Uterus (tissue), 3 donors: ENCODE measurements at regions not wholly inside any gene's neighbourhood (a gene's known extent, or its start where the extent isn't known, plus 50 kb on each side); places are given as distances from the start of the nearest gene placed in this dataset.

Source experiments
- DNase-seq, 2 donors: peaks; one replicate each; pipeline ENCODE4 v3.0.0-alpha.2; 2019 to 2020
- H3K27ac ChIP-seq, 2 donors: fragments of 200-600 bp; sonication (generic); 1 replicate in 1 of 2; 2 replicates in 1 of 2; pipeline ENCODE4 v1.5.1; 2016 to 2018
- H3K27me3 ChIP-seq, 2 donors: fragments of 200-600 bp; sonication (generic); one replicate each; pipeline ENCODE4 v1.5.1; 2018 to 2019; ENCODE audit warnings: control low read depth in 1 of 2
- H3K36me3 ChIP-seq, 2 donors: fragments of 200-600 bp; sonication (generic); one replicate each; pipeline ENCODE4 v1.5.1; 2019; ENCODE audit warnings: control low read depth in 1 of 2
- H3K4me1 ChIP-seq, 2 donors: fragments of 200-600 bp; sonication (generic); one replicate each; pipeline ENCODE4 v1.5.1; 2018 to 2019; ENCODE audit warnings: control low read depth in 1 of 2
- H3K4me3 ChIP-seq, 2 donors: fragments of 200-600 bp; sonication (generic); 1 replicate in 1 of 2; 2 replicates in 1 of 2; pipeline ENCODE4 v1.5.1; 2018 to 2019; ENCODE audit warnings: mild to moderate bottlenecking in 1 of 2
- H3K9me3 ChIP-seq, 2 donors: fragments of 200-600 bp; sonication (generic); one replicate each; pipeline ENCODE4 v1.5.1; 2019; ENCODE audit warnings: control low read depth in 1 of 2
- POLR2A ChIP-seq, 2 donors: fragments of 450-650 bp; IDR thresholded peaks; one replicate each; pipeline ENCODE4 v1.6.1; 2016; ENCODE audit warnings: antibody characterized with exemption in 2 of 2, mild to moderate bottlenecking in 1 of 2, moderate library complexity in 1 of 2
- intact Hi-C: fragments of 100-400 bp; cut with DNase I; formaldehyde crosslinking; loops from one replicate; pipeline ENCODE4 v1.15.1; 2023; ENCODE audit warnings: low total_unique reads
- TF ChIP-seq, protein P1 (sequence below), 4 experiments: fragments of 200-600 bp in 2 of 4; fragments of 450-650 bp in 2 of 4; sonication (generic) in 2 of 4; IDR thresholded peaks; one replicate each; pipeline ENCODE4 v1.5.1; 2016 to 2019; ENCODE audit warnings: antibody characterized with exemption in 4 of 4, mild to moderate bottlenecking in 2 of 4, moderate library complexity in 1 of 4
- donor health status: DM: yes; HTN: yes; CAD: no.

DNA sequence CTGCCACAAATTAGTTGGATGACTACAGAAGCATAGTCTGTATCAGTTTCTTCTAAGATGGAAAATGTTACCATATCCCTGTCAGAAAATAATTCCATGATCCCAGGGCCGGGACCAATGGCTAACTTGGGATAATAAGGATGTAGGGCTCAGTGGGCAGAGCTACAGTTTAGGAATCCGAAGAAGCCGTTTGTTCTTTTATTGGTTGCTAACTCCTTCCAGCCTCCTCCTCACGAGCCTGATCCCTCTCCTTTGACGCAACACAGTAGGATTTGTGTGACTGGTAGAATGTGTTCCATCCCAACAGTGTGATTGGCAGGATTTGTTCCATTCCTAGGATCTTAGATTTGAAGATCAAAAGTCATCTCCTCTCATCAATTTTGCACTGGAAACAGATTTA lies 496.9 kb downstream of the AGTPBP1 start:
- Histone ChIP-seq H3K4me1 (no peaks in the 10 kb centered on the region), H3K36me3 (no peaks in the 10 kb centered on the region), H3K27me3 (no peaks in the 10 kb centered on the region), H3K27ac (no peak overlapping the region), H3K4me3 (no peak overlapping the region), H3K9me3 (no peaks in the 10 kb centered on the region)
- intact Hi-C loops, result no loop called here
- DNase-seq, result no peak
- TF ChIP-seq, protein P1, sequence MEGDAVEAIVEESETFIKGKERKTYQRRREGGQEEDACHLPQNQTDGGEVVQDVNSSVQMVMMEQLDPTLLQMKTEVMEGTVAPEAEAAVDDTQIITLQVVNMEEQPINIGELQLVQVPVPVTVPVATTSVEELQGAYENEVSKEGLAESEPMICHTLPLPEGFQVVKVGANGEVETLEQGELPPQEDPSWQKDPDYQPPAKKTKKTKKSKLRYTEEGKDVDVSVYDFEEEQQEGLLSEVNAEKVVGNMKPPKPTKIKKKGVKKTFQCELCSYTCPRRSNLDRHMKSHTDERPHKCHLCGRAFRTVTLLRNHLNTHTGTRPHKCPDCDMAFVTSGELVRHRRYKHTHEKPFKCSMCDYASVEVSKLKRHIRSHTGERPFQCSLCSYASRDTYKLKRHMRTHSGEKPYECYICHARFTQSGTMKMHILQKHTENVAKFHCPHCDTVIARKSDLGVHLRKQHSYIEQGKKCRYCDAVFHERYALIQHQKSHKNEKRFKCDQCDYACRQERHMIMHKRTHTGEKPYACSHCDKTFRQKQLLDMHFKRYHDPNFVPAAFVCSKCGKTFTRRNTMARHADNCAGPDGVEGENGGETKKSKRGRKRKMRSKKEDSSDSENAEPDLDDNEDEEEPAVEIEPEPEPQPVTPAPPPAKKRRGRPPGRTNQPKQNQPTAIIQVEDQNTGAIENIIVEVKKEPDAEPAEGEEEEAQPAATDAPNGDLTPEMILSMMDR (IDR thresholded peaks at IDR 0.05), result no peak
- no peak for TF ChIP-seq POLR2A (IDR thresholded peaks at IDR 0.05)

DNA sequence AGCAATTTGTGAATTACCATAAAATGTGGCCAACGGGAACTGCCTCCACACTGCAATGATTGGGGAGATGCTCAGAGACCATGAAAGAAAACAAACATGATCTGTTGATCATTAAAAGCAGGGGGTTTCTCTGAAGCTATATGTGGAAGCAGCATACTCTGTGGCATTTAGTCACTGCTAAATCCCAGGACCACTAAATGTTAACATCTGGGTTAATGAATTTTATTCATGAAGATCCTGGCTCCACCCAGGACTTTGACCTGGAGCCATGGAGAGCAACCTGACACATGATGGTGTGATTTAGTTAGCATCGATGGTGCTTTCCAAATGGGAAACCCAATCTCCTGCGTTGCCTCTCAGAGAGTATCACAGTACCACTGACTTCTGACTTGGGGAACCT lies 497.8 kb downstream of the AGTPBP1 start:
- Histone ChIP-seq H3K27me3 (no peaks in the 10 kb centered on the region), H3K9me3 (no peaks in the 10 kb centered on the region), H3K4me3 (no peak overlapping the region), H3K36me3 (no peaks in the 10 kb centered on the region), H3K27ac (no peak overlapping the region), H3K4me1 (no peaks in the 10 kb centered on the region)
- TF ChIP-seq, protein P1 (IDR thresholded peaks at IDR 0.05), result no peak
- no peak for TF ChIP-seq POLR2A (IDR thresholded peaks at IDR 0.05)
- intact Hi-C loops, result no loop called here
- no peak for DNase-seq

DNA sequence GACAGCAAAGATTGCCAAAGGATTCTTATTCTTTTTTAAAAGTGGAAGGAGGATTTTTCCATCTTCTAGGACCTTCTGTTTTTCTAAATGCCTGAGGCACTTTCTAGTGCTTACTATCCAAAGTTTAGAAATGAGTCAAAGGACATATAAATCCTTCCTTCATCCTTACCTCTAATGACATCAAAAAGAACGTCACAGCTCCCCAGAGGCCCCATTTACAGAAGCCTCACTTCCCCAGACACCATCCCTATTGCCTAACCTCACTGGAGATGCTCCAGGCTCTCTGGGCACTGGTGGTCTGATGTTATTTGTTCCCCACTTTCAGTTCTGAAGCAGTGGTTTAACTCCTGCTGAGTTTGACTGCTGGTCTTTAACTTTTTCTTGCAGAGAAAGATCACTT lies 504.3 kb downstream of the AGTPBP1 start:
- DNase-seq, result no peak
- H3K36me3 ChIP-seq, result no peaks in the 10 kb centered on the region
- H3K4me3 ChIP-seq, result no peak overlapping the region
- no peak for TF ChIP-seq POLR2A (IDR thresholded peaks at IDR 0.05)
- TF ChIP-seq, protein P1 (IDR thresholded peaks at IDR 0.05), result no peak
- no peaks in the 10 kb centered on the region for H3K27me3 ChIP-seq
- H3K4me1 ChIP-seq, result no peaks in the 10 kb centered on the region
- H3K9me3 ChIP-seq, result no peaks in the 10 kb centered on the region
- no peak overlapping the region for H3K27ac ChIP-seq
- intact Hi-C loops, result no loop called here

DNA sequence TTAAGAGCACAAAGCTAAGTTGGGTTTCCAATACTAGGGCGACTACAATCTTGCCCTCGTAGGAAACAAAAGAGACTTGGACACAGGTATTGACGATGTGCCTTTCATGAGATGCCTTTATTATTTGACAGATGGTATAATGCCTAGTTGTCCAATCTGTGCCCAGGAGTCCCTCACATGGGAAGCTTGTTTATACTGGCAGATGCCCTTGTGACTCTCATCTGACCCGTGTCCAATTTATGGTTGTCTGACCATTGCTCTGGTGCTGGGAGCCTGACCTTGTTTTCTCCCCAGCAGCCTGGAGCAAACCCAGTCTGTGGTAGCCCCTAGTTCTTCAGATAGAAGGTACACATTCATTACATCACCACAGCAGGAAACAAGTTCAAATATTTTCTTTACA lies 511.7 kb downstream of the AGTPBP1 start:
- no peaks in the 10 kb centered on the region for H3K9me3 ChIP-seq
- no peaks in the 10 kb centered on the region for H3K36me3 ChIP-seq
- TF ChIP-seq, protein P1 (IDR thresholded peaks at IDR 0.05), result no peak
- no peak for TF ChIP-seq POLR2A (IDR thresholded peaks at IDR 0.05)
- H3K27ac ChIP-seq, result no peak overlapping the region
- H3K4me1 ChIP-seq, result no peaks in the 10 kb centered on the region
- intact Hi-C loops, result no loop called here
- H3K4me3 ChIP-seq, result no peak overlapping the region
- no peak for DNase-seq
- H3K27me3 ChIP-seq, result no peaks in the 10 kb centered on the region

DNA sequence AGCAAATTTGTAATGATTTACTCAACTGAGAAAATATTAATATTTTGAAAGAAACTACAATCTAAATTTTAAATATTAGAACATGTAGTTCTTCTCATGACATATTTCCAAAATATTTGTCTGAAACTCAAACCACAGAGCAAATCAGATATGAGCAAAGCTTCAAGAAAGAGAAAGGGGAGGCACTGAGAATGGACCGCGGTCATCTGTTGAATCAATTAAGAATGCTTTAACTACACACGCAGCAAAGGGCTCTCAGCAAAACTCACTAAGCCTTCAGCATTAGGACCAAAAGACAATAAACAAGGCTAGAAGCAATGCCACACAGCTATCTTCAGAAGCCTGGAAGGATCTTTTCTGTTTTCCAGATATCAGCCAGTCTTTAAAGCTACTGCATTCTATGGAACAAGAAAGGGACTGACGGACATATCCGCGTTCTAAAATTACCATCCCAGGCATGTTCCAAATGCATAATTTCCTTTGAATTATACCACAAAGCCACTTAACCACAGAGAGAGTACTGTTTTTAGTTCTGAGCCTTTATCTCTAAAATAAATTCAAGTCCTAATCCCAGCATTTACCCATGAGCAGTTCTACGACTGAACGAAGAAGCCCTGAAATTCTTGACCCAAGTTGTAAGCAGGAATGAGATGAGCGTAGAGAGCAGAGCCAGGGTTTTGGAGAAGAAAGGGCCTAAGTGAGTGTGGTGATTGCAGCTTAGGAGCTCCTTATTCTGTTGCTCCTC lies 513.5 kb downstream of the AGTPBP1 start:
- Histone ChIP-seq H3K4me1 (no peaks in the 10 kb centered on the region), H3K27me3 (no peaks in the 10 kb centered on the region), H3K9me3 (no peaks in the 10 kb centered on the region), H3K27ac (no peak overlapping the region), H3K36me3 (no peaks in the 10 kb centered on the region), H3K4me3 (no peak overlapping the region)
- TF ChIP-seq, protein P1 (IDR thresholded peaks at IDR 0.05), result no peak
- TF ChIP-seq POLR2A (IDR thresholded peaks at IDR 0.05), result no peak
- intact Hi-C loops, result no loop called here
- DNase-seq, result no peak
